ENCODE measurements at regions not wholly inside any gene's neighbourhood (a gene's known extent, or its start where the extent isn't known, plus 50 kb on each side); places are given as distances from the start of the nearest gene placed in this dataset.

DNA sequence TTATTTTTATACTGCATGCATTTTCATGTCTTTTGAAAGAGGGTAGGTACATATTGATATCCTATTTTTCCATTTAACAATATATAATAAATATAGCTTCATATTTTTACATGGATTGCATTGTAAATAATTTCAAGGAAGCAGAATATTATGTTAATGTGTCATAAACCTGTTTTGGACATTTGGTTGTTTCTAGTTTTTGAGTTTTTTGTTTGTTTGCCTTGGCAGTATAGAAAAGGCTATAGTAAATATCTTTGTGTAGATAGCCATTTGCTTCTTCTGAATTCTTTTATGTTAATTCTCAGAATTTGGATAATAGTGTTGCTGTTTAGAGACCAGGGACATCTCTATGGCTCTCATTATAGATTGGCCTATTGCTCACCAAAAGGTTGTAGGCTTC is 645.2 kb downstream of the SLC4A3 start:
- no peak for ATAC-seq
- intact Hi-C loops (cut with DNase I) = no loop called here
- H3K4me1 ChIP-seq = peaks cover 15 to 22% (median 21%) of the 10 kb centered on the region in 3 donors
- H3K4me3 ChIP-seq = no peak overlapping the region
- no peaks in the 10 kb centered on the region for H3K36me3 ChIP-seq
- no peak for DNase-seq
- no peaks in the 10 kb centered on the region for H3K27me3 ChIP-seq
- H3K27ac ChIP-seq = no peak overlapping the region
- H3K9me3 ChIP-seq = no peaks in the 10 kb centered on the region
- TF ChIP-seq, protein P1, sequence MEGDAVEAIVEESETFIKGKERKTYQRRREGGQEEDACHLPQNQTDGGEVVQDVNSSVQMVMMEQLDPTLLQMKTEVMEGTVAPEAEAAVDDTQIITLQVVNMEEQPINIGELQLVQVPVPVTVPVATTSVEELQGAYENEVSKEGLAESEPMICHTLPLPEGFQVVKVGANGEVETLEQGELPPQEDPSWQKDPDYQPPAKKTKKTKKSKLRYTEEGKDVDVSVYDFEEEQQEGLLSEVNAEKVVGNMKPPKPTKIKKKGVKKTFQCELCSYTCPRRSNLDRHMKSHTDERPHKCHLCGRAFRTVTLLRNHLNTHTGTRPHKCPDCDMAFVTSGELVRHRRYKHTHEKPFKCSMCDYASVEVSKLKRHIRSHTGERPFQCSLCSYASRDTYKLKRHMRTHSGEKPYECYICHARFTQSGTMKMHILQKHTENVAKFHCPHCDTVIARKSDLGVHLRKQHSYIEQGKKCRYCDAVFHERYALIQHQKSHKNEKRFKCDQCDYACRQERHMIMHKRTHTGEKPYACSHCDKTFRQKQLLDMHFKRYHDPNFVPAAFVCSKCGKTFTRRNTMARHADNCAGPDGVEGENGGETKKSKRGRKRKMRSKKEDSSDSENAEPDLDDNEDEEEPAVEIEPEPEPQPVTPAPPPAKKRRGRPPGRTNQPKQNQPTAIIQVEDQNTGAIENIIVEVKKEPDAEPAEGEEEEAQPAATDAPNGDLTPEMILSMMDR (IDR thresholded peaks at IDR 0.05) = no peak
- peak; percentile 56 for FAIRE-seq

DNA sequence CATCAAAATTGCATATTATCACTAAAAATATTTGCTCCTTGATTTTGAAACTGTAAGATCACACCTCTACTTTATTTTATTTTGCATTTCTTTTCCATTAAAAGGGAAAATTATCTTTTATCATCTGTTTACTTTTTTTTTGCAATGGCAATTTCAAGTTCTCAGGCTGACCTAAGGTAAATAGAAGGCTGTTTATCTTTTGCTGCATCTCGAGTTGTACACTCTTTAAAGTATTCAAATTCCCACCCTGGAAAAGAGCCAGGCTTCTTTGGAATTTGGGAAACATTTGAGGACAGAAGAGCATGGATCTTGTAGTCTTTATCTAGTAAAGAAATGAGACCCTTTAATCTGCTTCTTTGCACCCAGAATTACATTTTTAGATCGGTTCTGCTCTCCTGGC is 645.7 kb downstream of the SLC4A3 start:
- DNase-seq = no peak
- intact Hi-C loops (cut with DNase I) = no loop called here

DNA sequence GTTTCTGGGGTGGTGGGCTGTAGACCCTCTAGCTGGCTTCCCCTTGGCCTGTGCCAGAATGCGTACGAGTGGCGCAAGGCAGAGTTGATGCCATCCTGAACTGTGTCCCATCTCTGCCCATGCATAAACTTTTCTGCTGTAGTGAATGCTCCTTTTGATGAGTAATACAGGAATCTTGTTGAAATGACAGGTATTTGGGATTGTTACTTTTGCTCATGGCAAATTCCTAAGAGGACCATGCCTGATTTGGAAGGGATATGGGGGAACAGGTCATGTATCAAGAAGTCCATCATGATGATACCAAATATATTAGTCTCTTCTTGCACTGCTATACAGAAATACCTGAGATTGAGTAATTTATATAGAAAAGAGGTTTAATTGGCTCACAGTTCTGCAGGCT is 648.0 kb downstream of the SLC4A3 start:
- TF ChIP-seq, protein P1 (IDR thresholded peaks at IDR 0.05) = no peak
- peaks cover 15 to 30% (median 25%) of the 10 kb centered on the region in 3 donors for H3K4me1 ChIP-seq
- H3K4me3 ChIP-seq = no peak overlapping the region
- ATAC-seq (no peak), DNase-seq (no peak), FAIRE-seq (no peak)
- no peaks in the 10 kb centered on the region for H3K27me3 ChIP-seq
- intact Hi-C loops (cut with DNase I) = no loop called here
- H3K9me3 ChIP-seq = no peaks in the 10 kb centered on the region
- WGBS, 2 donors = 84 to 97% methylated on average over 3 of the region's 3 CpGs
- no peak overlapping the region for H3K27ac ChIP-seq
- no peaks in the 10 kb centered on the region for H3K36me3 ChIP-seq

More for the DNA sequence above, 645.7 kb downstream of the SLC4A3 start:
- Histone ChIP-seq H3K36me3 (no peaks in the 10 kb centered on the region), H3K4me1 (peaks cover 15 to 25% (median 21%) of the 10 kb centered on the region in 3 donors), H3K4me3 (no peak overlapping the region), H3K27me3 (no peaks in the 10 kb centered on the region), H3K9me3 (no peaks in the 10 kb centered on the region), H3K27ac (no peak overlapping the region)
- TF ChIP-seq, protein P1 (IDR thresholded peaks at IDR 0.05) = no peak
- 39 to 46% methylated on average over 2 of the region's 2 CpGs for WGBS, 2 donors
- FAIRE-seq (no peak), ATAC-seq (no peak)

DNA sequence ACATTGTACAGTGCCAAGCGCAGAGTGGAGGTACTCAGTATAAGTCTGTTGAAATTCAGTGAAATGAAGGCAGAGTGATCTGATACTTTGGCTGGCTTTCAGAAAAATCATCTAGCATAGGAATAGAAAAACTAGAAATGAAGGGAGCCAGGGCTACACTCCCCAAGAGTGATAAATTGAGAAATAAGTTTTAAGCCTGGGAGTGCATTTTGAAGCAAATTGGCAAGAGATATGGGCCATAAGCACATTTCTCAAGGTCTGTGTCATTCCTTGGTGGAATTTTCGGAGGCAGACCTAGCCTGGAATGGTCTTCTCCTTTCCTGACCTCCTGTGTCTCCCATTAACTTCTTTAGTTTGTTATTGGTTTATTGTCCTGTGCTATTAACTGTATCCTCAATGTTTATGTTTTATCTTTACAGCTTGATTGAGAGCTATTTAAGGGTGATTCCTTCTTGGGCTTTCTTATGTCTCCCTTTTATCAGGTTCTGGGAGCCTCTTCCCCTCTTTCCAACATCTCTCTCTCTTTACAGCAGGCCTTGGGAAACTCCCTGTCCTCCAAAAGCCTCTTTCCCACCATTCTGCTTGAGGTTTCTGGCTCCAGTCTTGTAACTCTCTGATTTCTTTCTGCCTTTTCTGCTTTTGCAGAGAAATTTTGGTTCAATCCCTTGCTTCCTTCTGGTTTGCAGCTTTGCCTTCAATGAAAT is 649.5 kb downstream of the SLC4A3 start:
- 63 to 65% methylated on average over 2 of the region's 2 CpGs for WGBS, 2 donors
- ATAC-seq (peak; percentile 5 to 39 (median 16)), DNase-seq (no peak), FAIRE-seq (no peak)
- Histone ChIP-seq H3K4me1 (peaks cover 15 to 30% (median 25%) of the 10 kb centered on the region in 3 donors), H3K27ac (peak overlapping the region in 3 of 4 donors; percentile 18 to 68 (median 53)), H3K27me3 (no peaks in the 10 kb centered on the region), H3K36me3 (no peaks in the 10 kb centered on the region), H3K9me3 (no peaks in the 10 kb centered on the region), H3K4me3 (no peak overlapping the region)
- intact Hi-C loops (cut with DNase I) = no loop called here
- TF ChIP-seq, protein P1 (IDR thresholded peaks at IDR 0.05) = no peak

DNA sequence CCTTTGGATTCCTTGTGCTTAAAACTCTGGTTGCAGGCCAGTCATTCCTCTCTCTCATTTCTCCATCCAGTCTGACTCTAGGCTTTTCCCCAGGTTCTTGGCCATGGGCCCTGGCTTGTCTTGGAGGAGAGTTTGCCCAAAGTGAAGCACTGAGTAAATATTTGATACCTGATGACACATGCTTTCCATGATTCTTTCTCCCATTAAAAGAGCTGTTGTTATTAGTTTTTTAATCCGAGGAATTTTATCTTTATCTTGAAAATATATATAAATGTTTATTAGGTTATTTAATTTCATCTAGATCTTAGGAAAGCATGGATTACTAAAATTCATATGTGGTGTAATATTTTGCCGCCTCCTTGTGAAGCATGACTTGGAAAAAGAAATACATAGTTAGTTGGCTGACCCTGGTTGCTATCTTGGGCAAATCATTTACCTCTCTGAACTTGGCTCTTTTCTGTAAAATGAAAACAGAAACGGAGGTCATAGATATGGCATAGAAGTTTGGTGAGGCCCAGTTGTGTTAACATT is 650.1 kb downstream of the SLC4A3 start:
- Histone ChIP-seq H3K4me3 (no peak overlapping the region), H3K27ac (peak overlapping the region; percentile 11 to 68 (median 36)), H3K4me1 (peaks cover 15 to 28% (median 25%) of the 10 kb centered on the region in 3 donors), H3K36me3 (no peaks in the 10 kb centered on the region), H3K27me3 (no peaks in the 10 kb centered on the region), H3K9me3 (no peaks in the 10 kb centered on the region)
- TF ChIP-seq, protein P1 (IDR thresholded peaks at IDR 0.05) = no peak
- FAIRE-seq = no peak
- intact Hi-C loops (cut with DNase I) = no loop called here
- WGBS, 2 donors = 8 to 12% methylated on average over 3 of the region's 3 CpGs
- peak; percentile 62 to 90 (median 79) for DNase-seq
- ATAC-seq = peak; percentile 93 to 97 (median 96)

All from pancreas (tissue), 10 donors.